Heart right ventricle (tissue), 16 donors: ENCODE measurements at regions not wholly inside any gene's neighbourhood (a gene's known extent, or its start where the extent isn't known, plus 50 kb on each side); places are given as distances from the start of the nearest gene placed in this dataset.

Source experiments
- ATAC-seq, 8 donors: fragments of 200-7000 bp; cut with Tn5 transposase; one replicate each; pipeline ENCODE4 v1.9.1; 2020; ENCODE audit warnings: mild to moderate bottlenecking in 8 of 8, moderate library complexity in 8 of 8, moderate number of reproducible peaks in 1 of 8
- DNase-seq, 2 donors: peaks; one replicate each; pipeline ENCODE4 v3.0.0-alpha.2; 2020
- H3K27ac ChIP-seq, 10 donors: fragments of 200-600 bp; sonication (generic) in 2 of 10; one replicate each; pipeline versions ENCODE4 v1.5.0 to v1.8.0; 2020 to 2022; ENCODE audit warnings: mild to moderate bottlenecking in 3 of 10
- H3K27me3 ChIP-seq, 7 donors: fragments of 200-600 bp; one replicate each; pipeline ENCODE4 v1.8.0; 2021 to 2022; ENCODE audit warnings: mild to moderate bottlenecking in 2 of 7
- H3K36me3 ChIP-seq, 9 donors: fragments of 200-600 bp; sonication (generic) in 1 of 9; one replicate each; pipeline versions ENCODE4 v1.5.0 to v1.8.0; 2020 to 2022; ENCODE audit warnings: mild to moderate bottlenecking in 2 of 9
- H3K4me1 ChIP-seq, 9 donors: fragments of 200-600 bp; sonication (generic) in 1 of 9; one replicate each; pipeline versions ENCODE4 v1.5.0 to v1.8.0; 2020 to 2022; ENCODE audit warnings: mild to moderate bottlenecking in 4 of 9
- H3K4me3 ChIP-seq, 10 donors: fragments of 200-600 bp; sonication (generic) in 2 of 10; one replicate each; pipeline versions ENCODE4 v1.5.0 to v1.8.0; 2020 to 2022; ENCODE audit warnings: mild to moderate bottlenecking in 7 of 10, moderate library complexity in 2 of 10
- H3K9me3 ChIP-seq, 11 donors: fragments of 200-600 bp in 10 of 11; sonication (generic) in 2 of 11; one replicate each; pipeline versions ENCODE4 v1.5.0 to v1.8.0; 2013 to 2022; ENCODE audit warnings: mild to moderate bottlenecking in 2 of 11, control low read depth in 1 of 11, moderate library complexity in 1 of 11
- CTCF ChIP-seq, 9 donors: fragments of 200-600 bp; sonication (generic) in 2 of 9; IDR thresholded peaks; one replicate each; pipeline versions ENCODE4 v1.5.0 to v1.8.0; 2021 to 2022; ENCODE audit warnings: antibody characterized with exemption in 9 of 9, mild to moderate bottlenecking in 5 of 9, moderate library complexity in 1 of 9
- WGBS, 2 donors: extraction: QIAGEN DNeasy Blood & Tissue Kit; methylation state at CpG; one replicate each; pipeline ENCODE4 v1.1.7; 2013; ENCODE audit warnings: inconsistent platforms in 1 of 2; 5-methylcytosine and 5-hydroxymethylcytosine counted together
- intact Hi-C, 10 donors: fragments of 100-400 bp; cut with DNase I; formaldehyde crosslinking; loops; one replicate each; pipeline versions ENCODE4 v1.11.1 to v1.14.2; 2022
- donor health status: Arrhythmogenic right ventricular cardiomyopathy.
- donor health status: ischemic (EF 13 %, LVEDD 7.1; RV severe dilation, severe dysfunction).
- donor health status: healthy with polysubstance abuse.
- donor health status: DM: no; HTN: yes; CAD: no.
- donor health status: DM: no; HTN: no; CAD: no.
- donor health status: ischemic (EF 25% LVEDD 6.9; RV normal size, moderate dysfunction).
- donor health status: ischemic (EF 25% LVEDD 5.7; RV mildly dilated, moderate dysfunction).
- donor health status: healthy.
- donor health status: DM: yes; HTN: yes; CAD: no.
- donor health status: Ischemic cardiomyopathy.
- donor health status: ischemic (EF 35%, LVEDD 5.7; RV mildly dilated, moderate dysfunction).
- donor health status: nonischemic (EF 11% LVEDD 7.7; RV severe dilation, severe dysfunction).
- donor health status: DM: yes; HTN: yes; CAD: no.
- donor health status: PGD.
- donor health status: ischemic (EF 29% LVEDD 5.4; RV normal size, mild dysfunction).
- donor health status: nonischemic (EF 23%, LVEDD 6.1; RV moderate dilation, normal function).

- peak overlapping the region; percentile 13 to 57 (median 44) for H3K4me3 ChIP-seq
Observed at GRCh38 chr1:23634840-23635651, 56.6 kb upstream of the RPL11 start.

GRCh38 chr1:23634518-23634839, 57.1 kb upstream of the RPL11 start:
- WGBS, 2 donors = 71 to 73% methylated on average over 2 of the region's 2 CpGs
- Histone ChIP-seq H3K4me1 (peaks cover 2 to 44% (median 18%) of the 10 kb centered on the region in 9 donors), H3K4me3 (peak overlapping the region in 2 of 10 donors; percentile 55), H3K27me3 (no peaks in the 10 kb centered on the region), H3K9me3 (no peaks in the 10 kb centered on the region), H3K36me3 (no peaks in the 10 kb centered on the region), H3K27ac (peak overlapping the region in 9 of 10 donors; percentile 68 to 94 (median 81))
- DNase-seq (no peak), ATAC-seq (peak in 1 of 8 donors; percentile 9)
- intact Hi-C loops = loop anchor here in 2 of 10 donors (5.0 kb wide), 1 partner anchor 42 kb away; no protein-coding TSS in a partner anchor
- no peak for TF ChIP-seq CTCF (IDR thresholded peaks at IDR 0.05)

More at GRCh38 chr1:23634840-23635651, 56.6 kb upstream of the RPL11 start:
- 28 to 29% methylated on average over 17 of the region's 17 CpGs for WGBS, 2 donors
- Histone ChIP-seq H3K9me3 (no peaks in the 10 kb centered on the region), H3K36me3 (no peaks in the 10 kb centered on the region), H3K27me3 (no peaks in the 10 kb centered on the region), H3K4me1 (peaks cover 2 to 46% (median 18%) of the 10 kb centered on the region in 9 donors), H3K27ac (peak overlapping the region; percentile 38 to 94 (median 80))
- intact Hi-C loops = loop anchor here in 4 of 10 donors (1.0 to 5.0 kb wide), 3 partner anchors 43 to 138 kb away; no protein-coding TSS in a partner anchor
- peak; percentile 89 to 96 (median 93) for TF ChIP-seq CTCF (IDR thresholded peaks at IDR 0.05)
- peak; percentile 52 to 78 (median 70) for ATAC-seq
- peak; percentile 32 to 77 for DNase-seq

GRCh38 chr1:23632479-23633160, 59.0 kb upstream of the RPL11 start:
- Histone ChIP-seq H3K27ac (no peak overlapping the region), H3K36me3 (no peaks in the 10 kb centered on the region), H3K4me3 (no peak overlapping the region), H3K27me3 (no peaks in the 10 kb centered on the region), H3K4me1 (peaks cover 2 to 25% (median 9%) of the 10 kb centered on the region in 9 donors), H3K9me3 (no peaks in the 10 kb centered on the region)
- ATAC-seq = no peak
- 98% methylated on average over 2 of the region's 2 CpGs for WGBS, 2 donors
- intact Hi-C loops = loop anchor here in 2 of 10 donors (5.0 kb wide), 1 partner anchor 40 kb away; no protein-coding TSS in a partner anchor
- no peak for TF ChIP-seq CTCF (IDR thresholded peaks at IDR 0.05)
- DNase-seq = no peak

GRCh38 chr1:23629708-23630290, 61.8 kb upstream of the RPL11 start:
- no peak for ATAC-seq

More at GRCh38 chr1:23629708-23630290, 61.8 kb upstream of the RPL11 start:
- Histone ChIP-seq H3K9me3 (no peaks in the 10 kb centered on the region), H3K36me3 (no peaks in the 10 kb centered on the region), H3K27ac (no peak overlapping the region), H3K4me1 (peaks cover 0 to 9% (median 8%) of the 10 kb centered on the region in 9 donors), H3K27me3 (no peaks in the 10 kb centered on the region), H3K4me3 (no peak overlapping the region)
- TF ChIP-seq CTCF (IDR thresholded peaks at IDR 0.05) = no peak
- DNase-seq = no peak
- WGBS, 2 donors = 83 to 85% methylated on average over 4 of the region's 4 CpGs
- intact Hi-C loops = loop anchor here in 4 of 10 donors (2.0 to 5.0 kb wide), 3 partner anchors 33 to 42 kb away; no protein-coding TSS in a partner anchor
